A549 (cell line): ENCODE measurements at regions not wholly inside any gene's neighbourhood (a gene's known extent, or its start where the extent isn't known, plus 50 kb on each side); places are given as distances from the start of the nearest gene placed in this dataset.

Experiments
- ATAC-seq, 2 experiments: fragments of 200-7000 bp in 1 of 2; fragments of >200 bp in 1 of 2; cut with Nextera tagmentation in 1 of 2; cut with Tn5 transposase in 1 of 2; 3 replicates each; pipeline versions ENCODE4 v1.8.0 to v1.9.1; 2018 to 2020; ENCODE audit warnings: mild to moderate bottlenecking in 1 of 2, moderate library complexity in 1 of 2
- CTCF ChIA-PET: fragments of 300-600 bp; sonication (Branson Sonifier 250); formaldehyde crosslinking; extraction: SDS; loops from one replicate; lab custom pipeline; 2021; ENCODE audit warnings: antibody characterized with exemption, inconsistent platforms; lab: Yijun Ruan, JAX
- POLR2A ChIA-PET: fragments of 350-600 bp; formaldehyde crosslinking; extraction: SDS; loops from one replicate; lab custom pipeline; 2021; ENCODE audit warnings: antibody characterized with exemption, inconsistent platforms; lab: Yijun Ruan, JAX
- DNase-seq, 2 experiments: peaks; one replicate each; pipeline versions ENCODE4 v3.0.0 to v3.0.0-alpha.2; 2011 to 2016; ENCODE audit warnings: low read depth in 1 of 2, low spot score in 1 of 2
- FAIRE-seq: peaks from 2 replicates; lab custom pipeline; 2011; peaks lifted over from hg19 to GRCh38; lab: Jason Lieb, UNC
- H3K27ac ChIP-seq, 2 experiments: fragments of >200 bp; sonication (Bioruptor Twin); formaldehyde crosslinking; 3 replicates each; pipeline ENCODE4 v1.5.1; 2016 to 2017
- H3K4me1 ChIP-seq: fragments of >200 bp; sonication (Bioruptor Twin); formaldehyde crosslinking; 3 replicates; pipeline ENCODE4 v1.6.1; 2016
- H3K4me2 ChIP-seq: fragments of >200 bp; sonication (Bioruptor Twin); formaldehyde crosslinking; 3 replicates; pipeline ENCODE4 v1.6.1; 2016
- H3K4me3 ChIP-seq: fragments of >200 bp; sonication (Bioruptor Twin); formaldehyde crosslinking; 3 replicates; pipeline ENCODE4 v1.5.1; 2016
- H3K9me3 ChIP-seq: fragments of >200 bp; sonication (Bioruptor Twin); formaldehyde crosslinking; 3 replicates; pipeline ENCODE4 v1.6.1; 2016
- ATOH8 ChIP-seq: fragments of 250-450 bp; sonication (Bioruptor Pico); IDR thresholded peaks from 2 replicates; pipeline ENCODE4 v1.5.0; 2020; ENCODE audit warnings: low read depth, mild to moderate bottlenecking, moderate library complexity
- BCL3 ChIP-seq: fragments of >200 bp; sonication (Bioruptor Twin); formaldehyde crosslinking; IDR thresholded peaks from 3 replicates; pipeline ENCODE4 v1.6.1; 2016
- CBX2 ChIP-seq: fragments of 200-600 bp; sonication (generic); IDR thresholded peaks from 2 replicates; pipeline ENCODE4 v1.6.1; 2016; ENCODE audit warnings: low read depth, mild to moderate bottlenecking, borderline replicate concordance
- CBX8 ChIP-seq: fragments of 200-600 bp; sonication (generic); IDR thresholded peaks from 2 replicates; pipeline ENCODE4 v1.6.1; 2016
- CEBPB ChIP-seq, 2 experiments: fragments of >200 bp in 1 of 2; sonication (Bioruptor Twin) in 1 of 2; formaldehyde crosslinking in 1 of 2; IDR thresholded peaks; 2 replicates each; pipeline ENCODE4 v1.6.1; 2012 to 2016
- CHD2 ChIP-seq: fragments of 150-350 bp; IDR thresholded peaks from 2 replicates; pipeline ENCODE4 v1.6.1; 2014; ENCODE audit warnings: low read length; ENCODE audit not compliant: partially characterized antibody
- CTCF ChIP-seq: fragments of >200 bp; sonication (Bioruptor Twin); formaldehyde crosslinking; IDR thresholded peaks from 3 replicates; pipeline ENCODE4 v1.5.1; 2016
- EHF ChIP-seq: fragments of 250-450 bp; sonication (Bioruptor Pico); IDR thresholded peaks from 2 replicates; pipeline ENCODE4 v1.5.0; 2020; ENCODE audit warnings: mild to moderate bottlenecking
- ELK1 ChIP-seq: fragments of 150-350 bp; IDR thresholded peaks from 2 replicates; pipeline ENCODE4 v1.6.1; 2014; ENCODE audit warnings: low read depth, mild to moderate bottlenecking, low read length
- FOSL2 ChIP-seq, 2 experiments: fragments of 450-650 bp in 1 of 2; fragments of >200 bp in 1 of 2; sonication (Bioruptor Twin) in 1 of 2; formaldehyde crosslinking; IDR thresholded peaks; 2 replicates each; pipeline versions ENCODE4 v1.5.0 to v1.6.1; 2016 to 2020; ENCODE audit warnings: mild to moderate bottlenecking in 1 of 2, moderate library complexity in 1 of 2
- HES2 ChIP-seq: fragments of >200 bp; sonication (Bioruptor Twin); formaldehyde crosslinking; IDR thresholded peaks from 2 replicates; pipeline ENCODE4 v1.6.1; 2016
- HEYL ChIP-seq: fragments of 250-450 bp; sonication (Bioruptor Pico); IDR thresholded peaks from 2 replicates; pipeline ENCODE4 v1.8.0; 2021; ENCODE audit warnings: mild to moderate bottlenecking, moderate library complexity
- JUNB ChIP-seq: fragments of >200 bp; sonication (Bioruptor Twin); formaldehyde crosslinking; IDR thresholded peaks from 2 replicates; pipeline ENCODE4 v1.6.1; 2016
- MAX ChIP-seq: IDR thresholded peaks from 2 replicates; pipeline ENCODE4 v1.6.1; 2012
- RAD21 ChIP-seq, 2 experiments: fragments of >200 bp in 1 of 2; sonication (Bioruptor Twin) in 1 of 2; formaldehyde crosslinking in 1 of 2; IDR thresholded peaks in 1 of 2; conservative IDR thresholded peaks in 1 of 2; 2 replicates in 1 of 2; 3 replicates in 1 of 2; pipeline ENCODE4 v1.6.1; 2012 to 2018; ENCODE audit warnings: inconsistent platforms in 1 of 2
- RARB ChIP-seq: fragments of 250-450 bp; sonication (Bioruptor Pico); IDR thresholded peaks from 2 replicates; pipeline ENCODE4 v1.8.0; 2021; ENCODE audit warnings: mild to moderate bottlenecking, moderate library complexity
- SMC3 ChIP-seq: fragments of >200 bp; sonication (Bioruptor Twin); formaldehyde crosslinking; IDR thresholded peaks from 3 replicates; pipeline ENCODE4 v1.6.1; 2018; ENCODE audit warnings: inconsistent platforms
- TP53 ChIP-seq: fragments of 250-450 bp; sonication (Bioruptor Pico); IDR thresholded peaks from 2 replicates; pipeline ENCODE4 v1.5.0; 2021; ENCODE audit warnings: mild to moderate bottlenecking, moderate library complexity
- ZC3H11A ChIP-seq: fragments of 450-650 bp; IDR thresholded peaks from 2 replicates; pipeline ENCODE4 v1.6.1; 2014; ENCODE audit warnings: antibody characterized with exemption, mild to moderate bottlenecking
- ZNF302 ChIP-seq: fragments of 250-450 bp; sonication (Bioruptor Pico); IDR thresholded peaks from 2 replicates; pipeline ENCODE4 v1.9.0; 2021; ENCODE audit warnings: inconsistent platforms, mild to moderate bottlenecking, moderate library complexity
- ZSCAN20 ChIP-seq: fragments of 250-450 bp; sonication (Bioruptor Pico); IDR thresholded peaks from 2 replicates; pipeline ENCODE4 v1.8.0; 2022; ENCODE audit warnings: mild to moderate bottlenecking, moderate library complexity
- WGBS: methylation state at CpG from one replicate; pipeline ENCODE4 v1.1.6; 2017; ENCODE audit errors: missing lambda C conversion rate; 5-methylcytosine and 5-hydroxymethylcytosine counted together

- CTCF ChIA-PET, result no interaction called here
- H3K4me2 ChIP-seq, result no peak overlapping the region
- FAIRE-seq (no peak), DNase-seq (no peak), ATAC-seq (no peak)
- no peaks in the 10 kb centered on the region for H3K4me1 ChIP-seq
- H3K9me3 ChIP-seq, result no peaks in the 10 kb centered on the region
- WGBS, result 19% methylated on average over 1 of the region's 1 CpG
- TF ChIP-seq ZC3H11A (no peak), FOSL2 (IDR thresholded peaks at IDR 0.05) (no peak), FOSL2 (CRISPR knock-in tag; IDR thresholded peaks at IDR 0.05) (no peak), ZSCAN20 (CRISPR knock-in tag) (no peak), CBX8 (no peak)
- no peak overlapping the region for H3K27ac ChIP-seq
- POLR2A ChIA-PET, result no interaction called here
- no peak overlapping the region for H3K4me3 ChIP-seq
Observed at GRCh38 chr4:84413976-84414375, 85.1 kb downstream of the NKX6-1 start.

DNA sequence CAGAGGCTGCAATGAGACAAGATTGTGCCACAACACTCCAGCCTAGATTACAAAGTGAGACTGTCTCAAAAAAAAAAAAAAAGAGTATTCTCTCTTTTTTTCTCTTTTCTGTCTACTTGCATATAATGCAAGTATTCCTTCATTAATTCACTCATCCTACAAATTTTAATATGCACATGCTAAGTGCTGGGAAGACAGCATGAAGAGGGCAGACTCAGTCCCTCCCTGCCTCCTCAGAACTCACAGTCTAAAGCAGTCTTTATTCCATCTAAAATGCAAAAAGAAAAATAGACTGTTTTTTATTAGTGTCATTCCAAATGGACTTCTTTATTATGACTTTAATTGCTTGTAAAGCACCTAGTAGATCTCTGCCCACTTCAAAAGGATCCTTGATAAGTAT, 85.6 kb downstream of the NKX6-1 start:
- H3K4me2 ChIP-seq, result no peak overlapping the region
- no peak for FAIRE-seq
- DNase-seq, result no peak
- TF ChIP-seq SMC3 (no peak), RAD21 (conservative IDR thresholded peaks at IDR 0.05 in 1 of 2, IDR thresholded peaks at IDR 0.05 in 1 of 2) (no peak), CEBPB (IDR thresholded peaks at IDR 0.05) (no peak)
- H3K4me1 ChIP-seq, result no peaks in the 10 kb centered on the region
- no peaks in the 10 kb centered on the region for H3K9me3 ChIP-seq
- no peak overlapping the region for H3K27ac ChIP-seq
- CTCF ChIA-PET, result no interaction called here
- H3K4me3 ChIP-seq, result no peak overlapping the region
- POLR2A ChIA-PET, result no interaction called here
- ATAC-seq, result no peak

GRCh38 chr4:84412062-84412461, 87.0 kb downstream of the NKX6-1 start:
- CTCF ChIA-PET, result no interaction called here
- WGBS, result 4% methylated on average over 1 of the region's 1 CpG
- POLR2A ChIA-PET, result no interaction called here

More at GRCh38 chr4:84412062-84412461, 87.0 kb downstream of the NKX6-1 start:
- no peak overlapping the region for H3K4me2 ChIP-seq
- TF ChIP-seq CHD2 (no peak), HEYL (CRISPR knock-in tag) (no peak), CTCF (no peak), ELK1 (no peak), ZNF302 (CRISPR knock-in tag) (no peak), JUNB (no peak), CBX2 (no peak), MAX (no peak), RAD21 (conservative IDR thresholded peaks at IDR 0.05 in 1 of 2, IDR thresholded peaks at IDR 0.05 in 1 of 2) (no peak), HES2 (no peak), RARB (CRISPR knock-in tag) (no peak), ATOH8 (CRISPR knock-in tag) (no peak), BCL3 (no peak), TP53 (CRISPR knock-in tag) (no peak), EHF (no peak)
- ATAC-seq, result no peak
- no peaks in the 10 kb centered on the region for H3K9me3 ChIP-seq
- H3K27ac ChIP-seq, result no peak overlapping the region
- no peaks in the 10 kb centered on the region for H3K4me1 ChIP-seq
- DNase-seq, result no peak
- H3K4me3 ChIP-seq, result no peak overlapping the region
- no peak for FAIRE-seq
